ENCODE measurements at regions not wholly inside any gene's neighbourhood (a gene's known extent, or its start where the extent isn't known, plus 50 kb on each side); places are given as distances from the start of the nearest gene placed in this dataset.
"Not testable (repeated sequence)": the region's sequence is repeated elsewhere in the genome, so short reads cannot be mapped to it uniquely, and the experiment has no call there.

- no peak for TF ChIP-seq CTCF (conservative IDR thresholded peaks at IDR 0.05)
- Mint-ChIP-seq H3K9me3 (peaks cover 12% of the 10 kb centered on the region), H3K27ac (ENCODE audit: unreplicated experiment) (no peak overlapping the region), H3K4me1 (no peaks in the 10 kb centered on the region), H3K4me3 (no peak overlapping the region), H3K27me3 (ENCODE audit: low read depth) (no peaks in the 10 kb centered on the region), H3K36me3 (ENCODE audit: low read depth) (peaks cover 9% of the 10 kb centered on the region)
- DNase-seq (ENCODE audit: low read depth, low spot score), result no peak
Measured at GRCh38 chr6:141938664-141939063, 194.1 kb upstream of the GJE1 start.

- no peak for DNase-seq (ENCODE audit: low read depth, low spot score)
- Mint-ChIP-seq H3K27ac (ENCODE audit: unreplicated experiment) (no peak overlapping the region), H3K4me3 (no peak overlapping the region), H3K36me3 (ENCODE audit: low read depth) (no peaks in the 10 kb centered on the region), H3K9me3 (no peaks in the 10 kb centered on the region), H3K4me1 (no peaks in the 10 kb centered on the region), H3K27me3 (ENCODE audit: low read depth) (no peaks in the 10 kb centered on the region)
- no peak for TF ChIP-seq CTCF (conservative IDR thresholded peaks at IDR 0.05)
Measured at GRCh38 chr6:141932685-141933084, 200.0 kb upstream of the GJE1 start.

GRCh38 chr6:141926200-141926900 lies 206.4 kb upstream of the GJE1 start:
- H3K9me3 Mint-ChIP-seq; DNase-seq (ENCODE audit: low read depth, low spot score); H3K27me3 Mint-ChIP-seq (ENCODE audit: low read depth); H3K4me3 Mint-ChIP-seq; H3K36me3 Mint-ChIP-seq (ENCODE audit: low read depth); H3K4me1 Mint-ChIP-seq; H3K27ac Mint-ChIP-seq (ENCODE audit: unreplicated experiment): not testable (repeated sequence)

GRCh38 chr6:141925001-141925400 lies 207.7 kb upstream of the GJE1 start:
- Mint-ChIP-seq H3K9me3 (peaks cover 4% of the 10 kb centered on the region), H3K36me3 (ENCODE audit: low read depth) (peaks cover 4% of the 10 kb centered on the region), H3K4me3 (no peak overlapping the region), H3K27ac (ENCODE audit: unreplicated experiment) (no peak overlapping the region), H3K27me3 (ENCODE audit: low read depth) (no peaks in the 10 kb centered on the region), H3K4me1 (no peaks in the 10 kb centered on the region)
- DNase-seq (ENCODE audit: low read depth, low spot score), result no peak
- TF ChIP-seq CTCF (conservative IDR thresholded peaks at IDR 0.05), result no peak

- no peaks in the 10 kb centered on the region for H3K4me1 Mint-ChIP-seq
- H3K27me3 Mint-ChIP-seq (ENCODE audit: low read depth), result no peaks in the 10 kb centered on the region
Measured at GRCh38 chr6:141922898-141923297, 209.8 kb upstream of the GJE1 start.

GRCh38 chr6:141916682-141917505 lies 215.8 kb upstream of the GJE1 start:
- not testable (repeated sequence) for H3K4me3 Mint-ChIP-seq; H3K4me1 Mint-ChIP-seq; H3K27me3 Mint-ChIP-seq (ENCODE audit: low read depth); H3K9me3 Mint-ChIP-seq; H3K36me3 Mint-ChIP-seq (ENCODE audit: low read depth); DNase-seq (ENCODE audit: low read depth, low spot score); H3K27ac Mint-ChIP-seq (ENCODE audit: unreplicated experiment)

More at GRCh38 chr6:141922898-141923297, 209.8 kb upstream of the GJE1 start:
- Mint-ChIP-seq H3K36me3 (ENCODE audit: low read depth) (peaks cover 4% of the 10 kb centered on the region), H3K4me3 (no peak overlapping the region), H3K27ac (ENCODE audit: unreplicated experiment) (no peak overlapping the region), H3K9me3 (peaks cover 4% of the 10 kb centered on the region)
- no peak for DNase-seq (ENCODE audit: low read depth, low spot score)
- no peak for TF ChIP-seq CTCF (conservative IDR thresholded peaks at IDR 0.05)

All from neural crest cell (in vitro differentiated cells).